Kidney (tissue), 13 donors: ENCODE measurements at regions not wholly inside any gene's neighbourhood (a gene's known extent, or its start where the extent isn't known, plus 50 kb on each side); places are given as distances from the start of the nearest gene placed in this dataset.

Source experiments
- DNase-seq, 5 donors: peaks; one replicate each; pipeline ENCODE4 v3.0.0-alpha.2; 2013 to 2020
- FAIRE-seq: peaks from 2 replicates; lab custom pipeline; 2012; peaks lifted over from hg19 to GRCh38; lab: Jason Lieb, UNC
- H3K27ac ChIP-seq, 2 donors: one replicate each; pipeline ENCODE4 v1.7.0; 2013; ENCODE audit warnings: low read depth in 2 of 2, low read length in 2 of 2, inconsistent platforms in 1 of 2
- H3K27me3 ChIP-seq: one replicate; pipeline ENCODE4 v1.7.1; 2013; ENCODE audit warnings: low read length, inconsistent platforms; ENCODE audit not compliant: control insufficient read depth, insufficient read depth
- H3K36me3 ChIP-seq, 3 donors: one replicate each; pipeline versions ENCODE4 v1.7.0 to v1.7.1; 2013; ENCODE audit warnings: low read length in 3 of 3, control low read depth in 1 of 3, inconsistent platforms in 1 of 3; ENCODE audit not compliant: insufficient read depth in 3 of 3, control insufficient read depth in 2 of 3
- H3K4me1 ChIP-seq, 3 donors: one replicate each; pipeline versions ENCODE4 v1.7.0 to v1.7.1; 2013; ENCODE audit warnings: low read length in 3 of 3, inconsistent platforms in 1 of 3, low read depth in 1 of 3; ENCODE audit not compliant: control insufficient read depth in 2 of 3, insufficient read depth in 2 of 3
- H3K4me3 ChIP-seq, 3 donors: one replicate each; pipeline versions ENCODE4 v1.7.0 to v1.8.1; 2013; ENCODE audit warnings: low read length in 3 of 3, control low read depth in 1 of 3, inconsistent platforms in 1 of 3
- H3K9ac ChIP-seq, 3 donors: one replicate each; pipeline versions ENCODE4 v1.7.0 to v1.7.1; 2013; ENCODE audit warnings: low read length in 3 of 3, control low read depth in 1 of 3, inconsistent platforms in 1 of 3
- H3K9me3 ChIP-seq, 3 donors: one replicate each; pipeline versions ENCODE4 v1.7.0 to v1.7.1; 2013; ENCODE audit warnings: low read length in 3 of 3, control low read depth in 1 of 3, inconsistent platforms in 1 of 3; ENCODE audit not compliant: control insufficient read depth in 2 of 3, insufficient read depth in 1 of 3
- intact Hi-C: fragments of 100-400 bp; cut with DNase I; formaldehyde crosslinking; loops from one replicate; pipeline ENCODE4 v1.11.1; 2022
- TF ChIP-seq, protein P1 (sequence below): IDR thresholded peaks from 3 replicates; pipeline ENCODE4 v1.5.1; 2012; ENCODE audit warnings: mild to moderate bottlenecking, moderate library complexity, borderline replicate concordance; ENCODE audit not compliant: insufficient read depth; ENCODE audit errors: extremely low read depth
- donor health status: control.
- donor health status: control.
- donor health status: control.
- donor health status: control.
- donor health status: control.
- donor health status: DM: yes; HTN: yes; CAD: no.
- donor health status: Normal renal cell carcinoma (clear cell type).

- Histone ChIP-seq H3K27me3 (no peaks in the 10 kb centered on the region), H3K36me3 (no peaks in the 10 kb centered on the region), H3K27ac (no peak overlapping the region), H3K9me3 (no peaks in the 10 kb centered on the region), H3K4me3 (no peak overlapping the region), H3K9ac (no peak overlapping the region), H3K4me1 (peaks cover 0 to under 1% (median 0%) of the 10 kb centered on the region in 3 donors)
- DNase-seq: peak in 3 of 5 donors; percentile 9 to 23 (median 16)
- intact Hi-C loops: no loop called here
- FAIRE-seq: no peak
- TF ChIP-seq, protein P1, sequence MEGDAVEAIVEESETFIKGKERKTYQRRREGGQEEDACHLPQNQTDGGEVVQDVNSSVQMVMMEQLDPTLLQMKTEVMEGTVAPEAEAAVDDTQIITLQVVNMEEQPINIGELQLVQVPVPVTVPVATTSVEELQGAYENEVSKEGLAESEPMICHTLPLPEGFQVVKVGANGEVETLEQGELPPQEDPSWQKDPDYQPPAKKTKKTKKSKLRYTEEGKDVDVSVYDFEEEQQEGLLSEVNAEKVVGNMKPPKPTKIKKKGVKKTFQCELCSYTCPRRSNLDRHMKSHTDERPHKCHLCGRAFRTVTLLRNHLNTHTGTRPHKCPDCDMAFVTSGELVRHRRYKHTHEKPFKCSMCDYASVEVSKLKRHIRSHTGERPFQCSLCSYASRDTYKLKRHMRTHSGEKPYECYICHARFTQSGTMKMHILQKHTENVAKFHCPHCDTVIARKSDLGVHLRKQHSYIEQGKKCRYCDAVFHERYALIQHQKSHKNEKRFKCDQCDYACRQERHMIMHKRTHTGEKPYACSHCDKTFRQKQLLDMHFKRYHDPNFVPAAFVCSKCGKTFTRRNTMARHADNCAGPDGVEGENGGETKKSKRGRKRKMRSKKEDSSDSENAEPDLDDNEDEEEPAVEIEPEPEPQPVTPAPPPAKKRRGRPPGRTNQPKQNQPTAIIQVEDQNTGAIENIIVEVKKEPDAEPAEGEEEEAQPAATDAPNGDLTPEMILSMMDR: no peak
These were observed 336.6 kb downstream of the QKI start for GRCh38 chr6:163751032-163751525.

- no peak overlapping the region for H3K4me3 ChIP-seq
- DNase-seq: no peak
- H3K9ac ChIP-seq: no peak overlapping the region
- FAIRE-seq: no peak
- intact Hi-C loops: no loop called here
- H3K9me3 ChIP-seq: no peaks in the 10 kb centered on the region
- no peak overlapping the region for H3K27ac ChIP-seq
- H3K27me3 ChIP-seq: no peaks in the 10 kb centered on the region
- peaks cover 0 to 4% (median 2%) of the 10 kb centered on the region in 3 donors for H3K4me1 ChIP-seq
- TF ChIP-seq, protein P1: no peak
- H3K36me3 ChIP-seq: no peaks in the 10 kb centered on the region
These were observed 336.0 kb downstream of the QKI start for GRCh38 chr6:163750431-163751031.

DNA sequence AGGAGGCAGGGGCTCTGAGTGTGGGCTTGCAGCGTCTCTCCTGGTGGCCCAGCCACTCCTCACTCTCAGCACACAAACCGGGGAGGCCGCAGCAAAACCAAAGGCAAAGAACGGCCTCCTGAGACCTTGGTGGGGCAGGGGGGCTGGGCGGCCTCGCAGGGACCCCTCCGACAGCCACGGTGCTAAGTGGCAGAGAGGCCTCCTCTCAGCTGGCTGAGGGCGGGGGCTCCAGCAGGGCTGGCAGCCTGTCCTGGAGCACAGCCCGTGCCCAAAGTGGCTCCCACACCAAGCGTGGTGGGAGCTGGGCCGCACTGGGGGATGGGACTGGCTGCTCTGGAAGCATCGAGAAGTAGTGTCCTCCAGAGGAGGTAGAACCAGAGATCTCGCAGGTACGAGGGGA, 334.4 kb downstream of the QKI start:
- FAIRE-seq: no peak
- no peak overlapping the region for H3K27ac ChIP-seq

More for the DNA sequence above, 334.4 kb downstream of the QKI start:
- intact Hi-C loops: no loop called here
- H3K9me3 ChIP-seq: no peaks in the 10 kb centered on the region
- H3K4me3 ChIP-seq: no peak overlapping the region
- TF ChIP-seq, protein P1: no peak
- no peaks in the 10 kb centered on the region for H3K36me3 ChIP-seq
- H3K4me1 ChIP-seq: peaks cover 0 to 4% (median 2%) of the 10 kb centered on the region in 3 donors
- no peaks in the 10 kb centered on the region for H3K27me3 ChIP-seq
- DNase-seq: no peak
- H3K9ac ChIP-seq: no peak overlapping the region
